ENCODE measurements at regions not wholly inside any gene's neighbourhood (a gene's known extent, or its start where the extent isn't known, plus 50 kb on each side); places are given as distances from the start of the nearest gene placed in this dataset.
A peak's percentile ranks its signal among the peaks of the same experiment; 100 is the strongest.

- DNase-seq (ENCODE audit: low read depth in 2 of 3, low spot score in 2 of 3): no peak
These were observed 649.9 kb downstream of the IRX1 start for GRCh38 chr5:4245511-4245910.

GRCh38 chr5:4246447-4246846, 650.8 kb downstream of the IRX1 start:
- no peak for DNase-seq (ENCODE audit: low read depth in 2 of 3, low spot score in 2 of 3)

GRCh38 chr5:4250254-4250653, 654.6 kb downstream of the IRX1 start:
- no peak for DNase-seq (ENCODE audit: low read depth in 2 of 3, low spot score in 2 of 3)

GRCh38 chr5:4252385-4252784, 656.8 kb downstream of the IRX1 start:
- DNase-seq (ENCODE audit: low read depth in 2 of 3, low spot score in 2 of 3): no peak

- no peak for DNase-seq (ENCODE audit: low read depth in 2 of 3, low spot score in 2 of 3)
These were observed 659.1 kb downstream of the IRX1 start for GRCh38 chr5:4254736-4255135.

GRCh38 chr5:4255441-4255840, 659.8 kb downstream of the IRX1 start:
- DNase-seq (ENCODE audit: low read depth in 2 of 3, low spot score in 2 of 3): no peak

GRCh38 chr5:4258170-4258569, 662.5 kb downstream of the IRX1 start:
- DNase-seq (ENCODE audit: low read depth in 2 of 3, low spot score in 2 of 3): no peak

- no peak for DNase-seq (ENCODE audit: low read depth in 2 of 3, low spot score in 2 of 3)
These were observed 675.6 kb downstream of the IRX1 start for GRCh38 chr5:4271193-4271592.

GRCh38 chr5:4275232-4275631, 679.6 kb downstream of the IRX1 start:
- DNase-seq (ENCODE audit: low read depth in 2 of 3, low spot score in 2 of 3): no peak

- DNase-seq (ENCODE audit: low read depth in 2 of 3, low spot score in 2 of 3): no peak
These were observed 699.2 kb downstream of the IRX1 start for GRCh38 chr5:4294878-4295277.

- peak in 2 of 3 donors; percentile 43 to 73 for DNase-seq (ENCODE audit: low read depth in 2 of 3, low spot score in 2 of 3)
These were observed 700.2 kb downstream of the IRX1 start for GRCh38 chr5:4295663-4296339.

GRCh38 chr5:4306057-4306456, 710.4 kb downstream of the IRX1 start:
- DNase-seq (ENCODE audit: low read depth in 2 of 3, low spot score in 2 of 3): no peak

- DNase-seq (ENCODE audit: low read depth in 2 of 3, low spot score in 2 of 3): no peak
These were observed 713.4 kb downstream of the IRX1 start for GRCh38 chr5:4309026-4309425.

GRCh38 chr5:4313138-4313537, 717.5 kb downstream of the IRX1 start:
- DNase-seq (ENCODE audit: low read depth in 2 of 3, low spot score in 2 of 3): no peak

- no peak for DNase-seq (ENCODE audit: low read depth in 2 of 3, low spot score in 2 of 3)
These were observed 724.0 kb downstream of the IRX1 start for GRCh38 chr5:4319478-4320128.

- DNase-seq (ENCODE audit: low read depth in 2 of 3, low spot score in 2 of 3): no peak
These were observed 734.7 kb downstream of the IRX1 start for GRCh38 chr5:4330327-4330726.

- DNase-seq (ENCODE audit: low read depth in 2 of 3, low spot score in 2 of 3): no peak
These were observed 739.4 kb downstream of the IRX1 start for GRCh38 chr5:4335078-4335477.

GRCh38 chr5:4337519-4337918, 741.9 kb downstream of the IRX1 start:
- no peak for DNase-seq (ENCODE audit: low read depth in 2 of 3, low spot score in 2 of 3)

GRCh38 chr5:4339949-4340348, 744.3 kb downstream of the IRX1 start:
- DNase-seq (ENCODE audit: low read depth in 2 of 3, low spot score in 2 of 3): no peak

- no peak for DNase-seq (ENCODE audit: low read depth in 2 of 3, low spot score in 2 of 3)
These were observed 750.2 kb downstream of the IRX1 start for GRCh38 chr5:4345850-4346249.

- no peak for DNase-seq (ENCODE audit: low read depth in 2 of 3, low spot score in 2 of 3)
These were observed 752.8 kb downstream of the IRX1 start for GRCh38 chr5:4348423-4348822.

GRCh38 chr5:4348919-4349318, 753.3 kb downstream of the IRX1 start:
- DNase-seq (ENCODE audit: low read depth in 2 of 3, low spot score in 2 of 3): no peak

GRCh38 chr5:4356201-4356600, 760.6 kb downstream of the IRX1 start:
- no peak for DNase-seq (ENCODE audit: low read depth in 2 of 3, low spot score in 2 of 3)

Measured in hematopoietic multipotent progenitor cell (in vitro differentiated cells).